ENCODE measurements at regions not wholly inside any gene's neighbourhood (a gene's known extent, or its start where the extent isn't known, plus 50 kb on each side); places are given as distances from the start of the nearest gene placed in this dataset.
"Not testable (repeated sequence)": the region's sequence is repeated elsewhere in the genome, so short reads cannot be mapped to it uniquely, and the experiment has no call there.

- Histone ChIP-seq H3K9me3 (ENCODE audit: low read length) (no peaks in the 10 kb centered on the region), H3K9me2 (replicated peaks; ENCODE audit: low read length) (no peaks in the 10 kb centered on the region), H3K27me3 (ENCODE audit: low read length) (0 out of 2 replicates have a peak, but pooled peaks cover 2% of the 10 kb centered on the region), H3K79me2 (ENCODE audit: low read length) (no peaks in the 10 kb centered on the region), H2AFZ (ENCODE audit: low read length) (no peak overlapping the region), H3K9ac (ENCODE audit: low read length) (no peak overlapping the region), H3K4me2 (ENCODE audit: low read length) (no peak overlapping the region), H3K4me3 (ENCODE audit: low read length) (no peak overlapping the region), H3K27ac (ENCODE audit: low read length) (no peak overlapping the region), H3F3A (ENCODE audit: low read length, unreplicated experiment) (no peaks in the 10 kb centered on the region), H3K4me1 (ENCODE audit: insufficient read depth, low read length) (no peaks in the 10 kb centered on the region), H4K20me1 (ENCODE audit: low read length) (no peaks in the 10 kb centered on the region), H3K36me3 (ENCODE audit: low read depth, low read length) (no peaks in the 10 kb centered on the region)
- POLR2A ChIA-PET (ENCODE audit: unreplicated experiment), result no interaction called here
- no peak for TF ChIP-seq EZH2phosphoT487 (IDR thresholded peaks at IDR 0.05; ENCODE audit: borderline replicate concordance, low read length)
- no peak for TF ChIP-seq CTCF (conservative IDR thresholded peaks at IDR 0.05; ENCODE audit: low read depth, low read length)
- TF ChIP-seq EZH2 (IDR thresholded peaks at IDR 0.05; ENCODE audit: low read length, unreplicated experiment), result no peak
- CTCF ChIA-PET, result no interaction called here
- intact Hi-C loops (cut with micrococcal nuclease), result no loop called here
- ATAC-seq (no peak), DNase-seq (no peak)
- no TSS peak for BruUV-seq (replicated peaks)
Measured at GRCh38 chr22:49391436-49391835, 436.2 kb downstream of the BRD1 start.

GRCh38 chr22:49390954-49391353 is 436.7 kb downstream of the BRD1 start:
- ChIA-PET CTCF (no interaction called here), POLR2A (ENCODE audit: unreplicated experiment) (no interaction called here)
- no peak overlapping the region for H3K4me2 ChIP-seq (ENCODE audit: low read length)
- no peaks in the 10 kb centered on the region for H3F3A ChIP-seq (ENCODE audit: low read length, unreplicated experiment)
- no peak overlapping the region for H2AFZ ChIP-seq (ENCODE audit: low read length)
- no peak overlapping the region for H3K4me3 ChIP-seq (ENCODE audit: low read length)
- DNase-seq (no peak), ATAC-seq (no peak)
- H3K4me1 ChIP-seq (ENCODE audit: insufficient read depth, low read length), result no peaks in the 10 kb centered on the region
- no peaks in the 10 kb centered on the region for H3K9me2 ChIP-seq (replicated peaks; ENCODE audit: low read length)
- no peak overlapping the region for H3K27ac ChIP-seq (ENCODE audit: low read length)
- H3K36me3 ChIP-seq (ENCODE audit: low read depth, low read length), result no peaks in the 10 kb centered on the region
- H3K27me3 ChIP-seq (ENCODE audit: low read length), result no peaks in the 10 kb centered on the region
- no TSS peak for BruUV-seq (replicated peaks)
- no peaks in the 10 kb centered on the region for H3K9me3 ChIP-seq (ENCODE audit: low read length)
- intact Hi-C loops (cut with micrococcal nuclease), result no loop called here
- TF ChIP-seq EZH2 (IDR thresholded peaks at IDR 0.05; ENCODE audit: low read length, unreplicated experiment) (no peak), CTCF (conservative IDR thresholded peaks at IDR 0.05; ENCODE audit: low read depth, low read length) (no peak), EZH2phosphoT487 (IDR thresholded peaks at IDR 0.05; ENCODE audit: borderline replicate concordance, low read length) (no peak)
- no peaks in the 10 kb centered on the region for H4K20me1 ChIP-seq (ENCODE audit: low read length)
- H3K9ac ChIP-seq (ENCODE audit: low read length), result no peak overlapping the region
- no peaks in the 10 kb centered on the region for H3K79me2 ChIP-seq (ENCODE audit: low read length)

- H2AFZ ChIP-seq (ENCODE audit: low read length); H3K9ac ChIP-seq (ENCODE audit: low read length); H3K27ac ChIP-seq (ENCODE audit: low read length); H3K36me3 ChIP-seq (ENCODE audit: low read depth, low read length); BruUV-seq (replicated peaks); H3K4me1 ChIP-seq (ENCODE audit: insufficient read depth, low read length); CTCF ChIA-PET; H3K4me3 ChIP-seq (ENCODE audit: low read length); POLR2A ChIA-PET (ENCODE audit: unreplicated experiment); H3K9me3 ChIP-seq (ENCODE audit: low read length); ATAC-seq; H3K79me2 ChIP-seq (ENCODE audit: low read length); H4K20me1 ChIP-seq (ENCODE audit: low read length); intact Hi-C loops (cut with micrococcal nuclease); H3K4me2 ChIP-seq (ENCODE audit: low read length); H3K9me2 ChIP-seq (replicated peaks; ENCODE audit: low read length); H3F3A ChIP-seq (ENCODE audit: low read length, unreplicated experiment); DNase-seq: not testable (repeated sequence)
- H3K27me3 ChIP-seq (ENCODE audit: low read length), result peaks cover 12% of the 10 kb centered on the region; the same call in 1 of the 2 replicates
Measured at GRCh38 chr22:49383909-49384308, 443.8 kb downstream of the BRD1 start.

Data from PC-3 (cell line).